GM19468 (cell line): ENCODE measurements at regions not wholly inside any gene's neighbourhood (a gene's known extent, or its start where the extent isn't known, plus 50 kb on each side); places are given as distances from the start of the nearest gene placed in this dataset.
"Not testable (repeated sequence)": the region's sequence is repeated elsewhere in the genome, so short reads cannot be mapped to it uniquely, and the experiment has no call there.

Experiments used
- ATAC-seq: cut with Tn5 transposase; IDR thresholded peaks from one replicate; pipeline ENCODE4 v1.9.1; 2021; ENCODE audit warnings: mild to moderate bottlenecking, moderate library complexity, moderate number of reproducible peaks; ENCODE audit not compliant: unreplicated experiment; ENCODE audit errors: extremely low read depth

DNA sequence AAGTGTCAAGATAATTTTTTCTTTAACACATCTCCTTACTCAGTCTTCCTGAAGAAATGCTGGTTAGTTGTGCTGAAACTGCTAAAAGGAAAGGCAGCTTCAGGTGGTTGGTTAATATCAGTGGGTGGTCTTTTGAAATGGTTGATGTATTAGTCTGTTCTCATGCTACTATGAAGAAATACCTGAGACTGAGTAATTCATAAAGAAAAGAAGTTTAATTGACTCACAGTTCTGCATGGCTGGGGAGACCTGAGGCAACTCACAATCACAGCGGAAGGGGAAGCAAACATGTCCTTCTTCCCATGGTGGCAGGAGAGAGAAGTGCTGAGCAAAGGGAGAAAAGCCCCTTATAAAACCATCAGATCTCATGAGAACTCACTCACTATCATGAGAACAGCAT, 125.9 kb upstream of the CYRIA start:
- no peak for ATAC-seq

DNA sequence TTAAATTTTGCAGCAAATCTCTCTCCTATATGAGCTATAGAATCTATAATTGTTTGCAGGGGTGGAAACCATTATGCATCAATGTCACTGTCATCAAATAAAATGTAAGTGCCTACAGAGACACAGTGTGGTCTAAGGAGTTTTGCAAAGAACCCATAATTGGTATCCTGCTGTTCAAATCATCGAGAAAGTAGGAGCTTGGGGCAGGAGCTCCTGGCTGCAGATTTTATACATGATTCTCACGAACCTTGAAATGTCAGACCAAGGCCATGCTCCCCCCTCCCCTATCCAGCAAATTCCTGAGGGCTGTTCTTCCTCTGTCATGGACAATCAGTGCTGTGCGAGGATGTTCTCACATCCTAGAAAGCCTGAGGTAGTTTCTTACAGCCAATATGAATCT, 119.5 kb upstream of the CYRIA start:
- ATAC-seq, result no peak

DNA sequence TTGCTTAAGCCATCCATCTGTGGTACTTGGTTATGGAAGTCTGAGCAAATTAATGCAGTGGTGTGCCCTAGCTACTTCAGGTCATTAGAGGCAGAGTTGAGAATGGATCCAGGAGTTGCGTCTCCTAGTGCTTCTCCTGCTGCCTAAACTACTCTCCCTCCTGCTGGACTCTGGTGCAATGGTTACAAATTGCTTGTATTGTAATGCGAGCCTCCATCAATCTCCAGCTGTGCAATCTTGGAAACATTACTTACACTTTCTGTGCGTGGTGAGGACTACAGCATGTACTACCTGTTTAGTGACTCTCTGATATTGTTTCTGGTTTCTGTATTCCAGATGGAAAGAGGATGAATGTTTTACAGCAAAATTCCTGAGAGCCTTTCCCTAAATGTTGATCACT, 119.0 kb upstream of the CYRIA start:
- no peak for ATAC-seq

DNA sequence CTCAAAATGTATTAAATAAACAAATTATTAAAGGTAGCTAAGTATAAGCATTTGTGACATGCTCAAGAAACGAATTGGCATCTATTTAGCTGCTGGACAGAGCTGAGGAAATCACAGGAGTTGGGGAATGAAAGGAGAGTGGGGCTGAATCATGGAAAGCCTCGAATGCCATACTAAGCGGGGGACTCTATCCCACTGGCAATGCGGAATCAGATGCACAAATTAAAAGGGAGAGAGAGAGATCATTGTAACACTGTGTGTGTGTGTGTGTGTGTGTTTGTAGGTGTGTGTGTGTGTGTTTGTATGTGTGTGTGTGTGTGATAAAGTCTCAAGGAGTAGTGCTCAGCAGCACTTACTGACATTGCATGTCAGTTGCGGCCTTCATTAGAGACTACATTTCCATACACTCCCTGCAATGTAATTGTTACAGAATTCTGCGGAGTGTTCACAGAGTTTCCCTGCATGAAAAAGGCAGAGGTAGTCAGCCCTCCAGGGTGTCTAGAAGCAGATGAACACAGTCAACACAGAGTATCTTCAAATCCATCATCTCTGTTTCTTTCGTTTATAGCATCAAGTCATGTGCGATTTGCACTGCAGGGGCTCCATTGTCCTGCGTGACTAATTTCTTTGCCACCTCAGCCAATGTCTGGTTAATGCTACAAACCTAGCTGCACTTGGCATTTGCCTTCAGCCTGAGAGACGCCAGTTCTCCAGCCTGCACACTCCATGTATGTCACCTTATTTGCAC, 111.7 kb upstream of the CYRIA start:
- ATAC-seq, result no peak

DNA sequence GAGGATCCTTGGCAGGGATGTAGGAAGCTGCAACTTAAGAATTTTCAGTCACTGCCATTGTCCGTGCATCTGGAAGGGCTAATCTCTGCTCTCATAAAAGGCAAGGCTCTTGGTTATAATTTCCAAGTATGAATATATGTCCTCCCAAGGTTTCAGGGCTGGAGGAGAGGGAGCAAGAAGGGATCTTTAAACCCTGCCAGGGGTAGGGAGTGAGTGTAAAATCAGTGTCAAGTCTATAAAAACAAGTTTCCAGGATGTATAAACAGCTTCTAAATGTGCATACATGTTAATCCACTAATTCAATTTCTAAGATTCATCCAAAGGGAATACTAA, 110.2 kb upstream of the CYRIA start:
- no peak for ATAC-seq

DNA sequence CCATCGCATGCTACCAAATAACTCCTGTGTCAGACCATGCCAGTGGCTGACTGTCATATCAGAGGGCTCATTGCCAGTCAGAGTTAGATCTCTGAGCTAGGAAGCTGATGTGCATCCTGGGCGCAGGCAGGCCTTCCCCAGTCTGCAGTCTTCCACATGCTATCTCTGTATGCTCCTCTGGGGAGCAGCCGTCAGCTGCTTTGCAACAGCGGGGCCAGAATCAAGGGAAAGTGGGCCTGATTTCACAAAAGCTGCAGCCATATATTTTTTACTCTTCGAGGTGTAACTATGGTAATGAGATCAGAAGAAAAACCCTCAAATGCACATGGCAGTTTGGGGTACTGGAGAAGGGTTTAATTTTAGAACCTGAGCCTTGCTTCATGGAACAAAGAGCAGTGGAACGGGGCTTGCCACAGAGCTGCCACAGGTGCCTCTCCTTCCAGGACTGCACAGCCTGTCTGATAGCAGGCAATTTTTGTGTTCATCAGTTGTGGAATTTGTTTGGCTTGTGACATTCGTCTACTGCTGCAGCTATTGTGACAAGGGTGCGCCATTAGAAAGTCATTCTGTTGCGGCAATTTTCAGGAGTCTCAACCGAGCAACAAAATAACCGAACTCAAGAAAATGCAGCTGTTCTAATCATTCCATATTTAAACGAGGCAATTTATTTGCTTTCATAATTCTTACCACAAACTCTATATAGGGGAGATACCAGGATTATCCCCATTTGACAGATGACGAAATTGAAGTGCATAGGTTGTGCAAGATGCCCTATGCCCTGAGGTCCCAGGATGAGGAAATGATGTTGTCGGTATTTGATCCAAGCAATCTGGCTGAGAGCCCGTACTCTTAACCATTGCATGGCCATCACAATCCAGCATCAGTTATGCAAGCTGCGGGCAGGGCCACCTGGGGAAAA, 109.6 kb upstream of the CYRIA start:
- no peak for ATAC-seq

DNA sequence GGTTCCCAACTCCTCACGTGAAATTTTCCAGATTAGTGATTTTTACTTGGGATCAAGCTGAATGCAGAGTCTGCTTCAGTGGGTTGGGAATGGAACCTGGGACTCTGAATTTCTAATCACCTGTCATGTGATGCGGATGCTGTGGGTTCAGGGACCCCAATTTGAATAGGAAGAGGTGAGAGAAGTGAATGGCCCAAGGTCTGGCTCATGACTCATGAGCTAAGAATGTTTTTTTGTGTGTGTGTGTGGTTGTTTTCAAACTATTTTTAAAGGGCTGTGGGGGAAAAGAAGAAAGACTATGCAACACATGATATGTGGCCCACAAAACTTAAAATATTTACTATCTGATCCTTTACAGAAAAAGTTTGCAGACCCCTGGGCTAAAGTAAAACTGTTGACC, 108.5 kb upstream of the CYRIA start:
- ATAC-seq, result no peak

DNA sequence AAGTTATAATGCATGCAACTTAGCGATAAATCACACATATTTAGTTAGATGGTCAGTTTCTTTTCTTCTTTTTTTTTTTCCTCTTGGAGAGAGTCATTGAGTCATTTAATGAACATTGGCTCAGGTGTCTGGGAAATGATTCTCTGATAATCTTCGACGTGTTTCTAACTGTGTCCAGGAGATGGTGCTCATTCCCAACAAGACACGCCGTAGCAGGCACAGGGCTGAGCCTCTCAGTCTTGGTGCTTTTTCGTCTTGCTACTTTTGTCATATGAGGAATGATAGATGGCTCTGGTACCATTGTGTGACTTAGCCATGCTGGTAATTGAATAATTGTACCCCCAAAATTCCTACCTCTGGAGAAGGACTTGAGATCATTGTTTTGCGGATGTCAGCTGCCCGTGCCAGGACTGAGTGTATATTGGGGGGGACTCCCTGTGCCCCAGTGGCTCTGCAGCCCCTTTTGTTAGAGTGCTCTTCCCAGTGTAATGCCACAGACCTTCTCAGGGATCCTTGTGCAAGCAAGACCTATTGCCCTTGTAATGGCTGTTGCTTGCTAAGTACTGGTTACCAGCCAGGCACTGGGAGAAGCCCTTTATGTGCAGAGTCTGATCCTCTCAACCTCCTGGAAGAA, 107.6 kb upstream of the CYRIA start:
- ATAC-seq, result peak; percentile 43

DNA sequence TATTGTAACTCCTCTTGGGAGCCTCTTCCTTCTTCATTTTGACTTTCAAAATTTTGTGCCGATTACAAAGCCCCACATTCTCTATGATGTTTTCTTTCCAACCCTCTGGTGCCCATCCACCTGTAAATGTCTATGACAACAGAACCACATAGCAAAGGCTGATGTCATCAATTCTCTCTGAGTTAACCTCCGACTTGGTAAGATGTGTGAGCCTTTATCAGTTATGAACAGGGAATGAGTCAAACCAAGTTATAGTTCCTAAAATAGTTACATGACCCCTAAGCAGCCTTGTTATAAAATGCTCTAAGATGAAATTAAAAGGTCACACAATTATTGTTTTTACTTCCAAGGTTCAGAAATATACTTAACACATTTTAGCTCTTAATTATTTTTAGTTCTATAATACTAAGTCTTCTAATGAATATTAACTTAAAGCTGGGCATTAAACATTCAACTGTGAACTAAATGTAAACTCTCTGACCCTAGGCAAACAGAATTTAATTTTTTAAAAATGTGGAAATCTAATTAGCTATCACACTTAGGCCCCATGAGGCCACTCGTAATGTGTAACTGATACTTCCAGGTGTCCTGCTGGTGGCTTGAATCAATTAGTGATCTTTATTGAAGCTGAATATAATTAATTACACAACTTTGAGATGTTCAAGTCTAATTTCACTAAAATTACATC, 102.3 kb upstream of the CYRIA start:
- ATAC-seq, result no peak

DNA sequence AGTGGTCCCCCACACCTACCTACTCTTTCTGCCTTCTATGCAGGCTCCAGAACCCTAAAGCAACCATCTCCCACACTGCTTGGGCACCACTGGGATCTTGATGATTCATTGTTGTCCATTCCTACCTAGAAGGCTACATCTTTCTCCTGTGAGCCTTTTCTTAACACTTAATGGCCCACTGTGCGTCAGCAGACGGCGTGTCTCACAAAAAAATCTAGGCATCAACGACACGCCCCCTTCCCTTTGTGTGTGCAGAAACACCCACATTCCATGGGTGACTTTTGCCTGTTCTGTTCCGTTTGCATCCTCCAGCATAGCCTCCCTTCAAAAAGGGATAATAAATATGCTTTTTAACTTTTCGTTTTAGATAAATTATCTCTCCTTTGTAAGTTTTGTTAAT, 99.7 kb upstream of the CYRIA start:
- ATAC-seq, result no peak

DNA sequence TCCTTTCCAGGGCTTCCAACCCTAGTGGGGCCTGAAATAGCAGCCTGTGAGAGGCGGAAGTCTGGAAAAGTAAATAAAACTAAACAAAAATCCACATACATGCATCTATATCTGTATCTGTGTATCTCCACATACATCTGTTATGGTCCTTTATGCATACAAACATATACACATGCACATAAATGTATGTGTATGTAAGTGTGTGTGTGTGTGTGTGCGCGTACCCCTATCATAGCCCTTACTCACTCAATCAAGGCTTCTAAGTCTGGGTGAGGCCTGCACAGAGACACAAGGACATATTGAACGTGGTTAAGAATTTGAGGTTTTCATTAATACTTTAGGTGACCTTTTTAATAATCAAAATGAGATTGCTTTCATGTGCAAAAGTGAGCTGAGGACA, 98.9 kb upstream of the CYRIA start:
- ATAC-seq, result no peak

DNA sequence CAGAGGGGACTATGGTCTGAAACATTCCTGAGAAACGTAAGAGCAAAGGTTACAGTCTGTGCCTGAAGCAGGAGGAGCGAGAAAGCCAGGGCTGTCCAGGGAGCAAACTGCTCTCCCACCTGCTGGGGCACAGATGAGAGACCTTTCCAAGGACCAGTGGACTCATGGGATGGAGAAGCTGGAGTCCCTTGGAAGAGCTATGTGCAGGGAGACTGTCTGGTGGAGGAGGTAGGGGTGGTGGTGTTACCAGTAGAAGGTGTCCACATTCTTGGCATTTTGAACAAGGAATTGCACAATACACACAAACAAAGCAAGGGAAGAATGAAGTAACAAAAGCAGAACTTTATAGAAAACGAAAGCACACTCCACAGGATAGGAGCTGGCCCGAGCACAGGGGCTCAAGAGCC, 97.9 kb upstream of the CYRIA start:
- ATAC-seq, result no peak

DNA sequence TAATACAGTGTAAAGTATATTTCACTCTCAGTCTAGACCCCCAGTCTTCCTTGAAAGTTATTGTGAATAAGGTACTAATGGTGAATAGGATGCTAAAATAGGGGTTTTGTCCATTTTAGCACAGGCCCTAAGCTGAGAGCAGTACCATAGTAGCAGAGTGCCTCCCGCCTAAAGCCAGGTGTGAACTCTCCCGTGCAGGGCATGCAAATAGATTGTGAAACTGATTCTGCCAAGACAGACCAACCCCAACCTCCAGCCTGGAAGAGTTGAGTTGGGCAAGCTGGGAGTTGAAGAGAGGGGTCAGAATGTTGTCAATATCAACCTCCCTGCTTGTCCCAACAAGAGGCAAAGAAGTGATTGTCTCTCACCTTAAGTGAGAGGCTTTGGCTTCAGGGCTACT, 97.4 kb upstream of the CYRIA start:
- no peak for ATAC-seq

DNA sequence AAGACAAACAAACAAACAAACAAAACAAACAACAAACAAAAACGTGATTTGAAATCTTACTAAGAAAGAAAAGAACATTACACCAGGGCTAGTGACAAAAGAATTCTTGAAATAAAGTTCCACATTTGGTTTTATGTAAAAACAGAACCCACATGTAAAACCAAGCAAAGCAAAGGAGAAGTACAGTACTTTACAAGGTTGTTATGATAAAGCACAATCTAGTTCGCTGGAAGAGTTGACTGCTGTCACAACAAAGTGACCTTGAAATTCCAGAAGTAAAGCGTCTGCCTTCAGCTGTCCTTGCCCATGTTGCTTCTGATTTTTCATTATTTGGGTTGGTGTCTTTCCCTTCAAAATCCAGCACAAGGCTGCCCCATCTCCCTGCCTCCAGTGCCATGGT, 94.8 kb upstream of the CYRIA start:
- no peak for ATAC-seq

DNA sequence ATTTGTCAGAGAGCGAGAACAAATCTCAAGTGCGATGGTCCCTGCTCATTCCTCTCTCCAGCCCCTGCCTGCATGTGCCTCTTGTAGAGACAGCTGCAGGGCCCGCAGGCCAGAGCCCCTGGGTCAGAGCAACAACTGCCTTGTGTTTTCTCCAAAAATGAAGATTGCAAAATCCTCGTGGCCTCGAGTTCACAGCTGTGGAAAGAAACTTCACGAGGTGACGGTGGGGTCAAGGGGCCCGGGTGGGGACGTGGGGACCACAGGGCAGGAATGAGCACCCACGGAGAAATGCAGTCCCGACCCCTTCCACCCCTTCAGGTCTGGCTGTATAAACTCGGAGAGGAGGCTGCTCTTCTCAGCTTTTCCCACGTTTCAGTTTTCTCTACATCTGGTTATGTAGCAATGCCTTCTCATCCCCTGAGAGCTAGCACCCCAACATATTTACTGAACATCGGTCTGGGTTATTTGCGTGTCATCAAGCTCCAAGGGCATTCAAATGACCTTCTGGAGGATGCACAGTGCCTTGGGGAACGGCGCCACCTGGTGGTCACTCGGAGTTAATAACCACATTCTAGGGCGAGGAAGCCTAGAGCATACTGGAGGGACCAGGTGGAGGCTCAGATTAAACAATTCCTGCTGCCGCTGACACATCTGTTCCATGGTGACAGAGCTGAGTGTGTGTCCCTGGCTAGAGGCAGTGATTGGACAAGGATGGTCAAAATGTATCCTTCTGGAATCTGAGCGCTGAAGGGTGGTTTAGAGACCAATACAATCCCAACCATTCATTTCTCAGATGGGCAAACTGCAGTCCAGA, 91.4 kb upstream of the CYRIA start:
- no peak for ATAC-seq

DNA sequence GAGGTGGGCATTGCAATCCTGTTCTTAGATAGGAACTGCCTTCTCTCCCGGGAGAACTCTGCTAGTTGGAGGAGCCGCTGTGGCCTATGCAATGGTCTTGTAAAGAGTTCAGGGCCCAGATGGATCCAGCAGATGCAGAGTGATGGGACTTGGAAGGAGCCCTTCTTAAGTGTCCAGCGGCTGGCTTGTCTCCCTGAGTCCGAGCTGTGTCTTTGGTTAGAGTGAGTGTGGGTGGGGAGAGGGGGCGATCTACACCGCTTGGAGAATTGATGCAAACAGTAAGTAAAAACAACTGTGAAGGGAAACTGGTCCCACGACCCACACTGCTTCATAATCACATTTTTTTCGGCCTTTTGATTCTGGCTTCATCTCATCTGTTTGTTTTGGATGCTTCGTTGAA, 89.8 kb upstream of the CYRIA start:
- ATAC-seq, result no peak

DNA sequence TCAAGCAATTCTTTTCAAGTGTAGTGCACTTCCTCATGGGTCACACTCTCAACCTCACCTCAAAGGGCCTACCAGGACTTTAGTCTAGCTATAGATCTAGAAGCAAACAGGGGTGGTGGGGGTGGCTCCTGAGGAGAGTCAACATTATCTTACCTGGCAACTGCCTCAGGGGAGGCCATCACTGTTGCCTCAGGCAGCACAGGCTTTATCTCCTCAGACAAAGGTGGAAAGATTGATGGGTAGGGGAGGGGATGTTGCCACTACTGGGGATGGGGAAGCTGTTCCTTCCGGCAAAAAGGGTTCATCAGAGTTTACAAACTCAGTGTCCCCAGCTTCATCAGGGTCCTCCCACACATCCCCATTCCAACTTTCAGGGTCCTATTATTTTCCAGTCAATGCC, 87.4 kb upstream of the CYRIA start:
- ATAC-seq, result not testable (repeated sequence)

DNA sequence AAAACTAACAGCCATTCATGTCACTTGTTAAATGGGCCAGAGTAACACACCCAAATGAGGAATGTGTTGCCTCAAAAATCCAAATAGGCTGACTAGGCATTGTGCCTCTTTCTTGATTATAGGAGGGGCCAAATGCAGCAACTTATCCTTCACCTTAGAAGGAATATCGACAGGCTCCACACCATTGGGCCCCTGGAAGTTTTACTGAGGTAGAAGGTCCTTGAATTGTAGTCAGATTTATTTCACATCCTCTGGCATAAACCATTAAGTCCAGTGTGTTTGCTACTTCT, 85.2 kb upstream of the CYRIA start:
- ATAC-seq, result not testable (repeated sequence)

DNA sequence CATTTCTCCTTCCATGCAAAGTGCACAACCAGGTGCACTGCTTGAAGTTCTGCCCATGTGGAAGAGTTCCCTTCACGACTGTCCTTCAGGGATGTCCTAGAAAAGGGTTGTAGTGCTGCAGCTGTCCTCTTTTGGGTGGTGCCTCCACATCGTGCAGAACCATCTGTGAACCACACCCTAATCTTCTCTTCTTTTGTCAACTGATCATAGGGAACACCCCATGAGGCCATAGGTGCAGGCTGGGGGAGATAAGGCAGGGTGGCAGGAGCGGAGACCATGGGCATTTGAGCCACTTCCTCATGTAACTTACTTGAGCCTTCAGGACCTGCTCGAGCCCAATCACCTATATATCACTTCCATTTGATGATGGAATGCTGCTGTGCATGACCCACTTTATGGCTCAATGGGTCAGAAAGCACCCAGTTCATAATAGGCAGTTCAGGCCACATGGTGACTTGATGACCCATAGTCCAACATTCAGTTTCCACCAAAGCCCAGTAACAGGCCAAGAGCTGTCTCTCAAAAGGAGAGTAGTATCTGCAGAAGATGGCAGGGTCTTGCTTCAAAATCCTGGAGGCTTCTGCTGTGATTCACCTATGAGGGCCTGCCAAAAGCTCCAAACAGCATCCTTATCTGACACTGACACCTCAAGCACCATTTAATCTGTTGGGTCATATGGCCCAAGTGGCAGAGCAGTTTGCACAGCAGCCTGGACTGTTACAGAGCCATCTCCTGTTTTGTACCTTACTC, 84.7 kb upstream of the CYRIA start:
- ATAC-seq, result no peak
